Fibroblast of skin of right quadriceps (primary cell): ENCODE measurements at regions not wholly inside any gene's neighbourhood (a gene's known extent, or its start where the extent isn't known, plus 50 kb on each side); places are given as distances from the start of the nearest gene placed in this dataset.

ENCODE experiments used
- DNase-seq: peaks from one replicate; pipeline ENCODE4 v3.0.0-alpha.2; 2013

- no peak for DNase-seq
Measured at GRCh38 chrX:10085223-10085622, 71.6 kb upstream of the CLCN4 start.

- no peak for DNase-seq
Measured at GRCh38 chrX:10086676-10087075, 70.1 kb upstream of the CLCN4 start.

- no peak for DNase-seq
Measured at GRCh38 chrX:10087391-10087790, 69.4 kb upstream of the CLCN4 start.

GRCh38 chrX:10089378-10089795 lies 67.4 kb upstream of the CLCN4 start:
- no peak for DNase-seq

GRCh38 chrX:10090319-10090718 lies 66.5 kb upstream of the CLCN4 start:
- no peak for DNase-seq

- no peak for DNase-seq
Measured at GRCh38 chrX:10095246-10095645, 61.5 kb upstream of the CLCN4 start.

GRCh38 chrX:10095698-10096432 lies 60.9 kb upstream of the CLCN4 start:
- DNase-seq = no peak

GRCh38 chrX:10098270-10098713 lies 58.5 kb upstream of the CLCN4 start:
- DNase-seq = peak; percentile 28

- no peak for DNase-seq
Measured at GRCh38 chrX:10099411-10099810, 57.4 kb upstream of the CLCN4 start.

- no peak for DNase-seq
Measured at GRCh38 chrX:10101269-10101668, 55.5 kb upstream of the CLCN4 start.

GRCh38 chrX:10102046-10102704 lies 54.6 kb upstream of the CLCN4 start:
- no peak for DNase-seq

- peak; percentile 72 for DNase-seq
Measured at GRCh38 chrX:10103023-10103422, 53.8 kb upstream of the CLCN4 start.

GRCh38 chrX:10104958-10105658 lies 51.7 kb upstream of the CLCN4 start:
- no peak for DNase-seq

- no peak for DNase-seq
Measured at GRCh38 chrX:10106806-10107205, 50.0 kb upstream of the CLCN4 start.
